HG02885 (cell line): ENCODE measurements at regions not wholly inside any gene's neighbourhood (a gene's known extent, or its start where the extent isn't known, plus 50 kb on each side); places are given as distances from the start of the nearest gene placed in this dataset.
"Not testable (repeated sequence)": the region's sequence is repeated elsewhere in the genome, so short reads cannot be mapped to it uniquely, and the experiment has no call there.

Experiments
- ATAC-seq: cut with Tn5 transposase; IDR thresholded peaks from one replicate; pipeline ENCODE4 v1.9.1; 2021; ENCODE audit warnings: mild to moderate bottlenecking; ENCODE audit not compliant: unreplicated experiment, poor library complexity

DNA sequence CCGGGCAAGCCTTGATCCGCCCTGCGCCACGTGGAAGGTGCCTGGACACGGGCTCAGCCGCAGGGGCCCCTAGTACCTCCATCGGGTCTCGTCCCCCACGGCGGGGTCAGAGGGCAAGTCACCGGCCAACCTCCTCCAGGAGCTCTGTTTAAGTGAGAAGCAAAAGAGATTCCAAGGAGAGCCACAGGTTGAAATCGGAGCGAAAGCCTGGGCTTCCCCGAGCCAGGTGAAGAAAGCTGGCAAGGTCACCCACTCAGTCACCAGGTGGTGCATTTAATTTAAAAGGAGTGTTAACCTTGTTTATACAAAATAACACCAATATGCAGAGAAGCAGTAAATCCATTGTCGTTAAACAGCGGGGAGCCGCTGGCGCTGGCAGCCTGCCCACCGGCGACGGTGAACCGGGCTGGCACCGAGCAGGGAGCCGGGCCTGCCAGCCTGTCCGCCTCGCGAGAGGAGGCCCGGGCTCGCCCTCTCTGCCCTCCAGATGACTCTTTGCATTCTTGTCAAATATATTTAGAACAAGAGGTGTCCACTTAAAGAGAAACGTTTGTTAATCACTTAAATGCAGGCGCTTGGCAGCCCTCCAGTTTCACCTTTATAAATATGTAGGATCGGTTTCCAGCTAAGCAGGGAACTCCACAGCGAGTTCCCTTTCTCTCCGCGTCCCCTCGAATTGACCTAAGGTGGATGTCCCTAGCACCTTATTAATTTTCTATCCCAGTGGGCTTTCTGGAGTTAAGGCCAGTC is 277.3 kb upstream of the NR2F2 start:
- no peak for ATAC-seq

DNA sequence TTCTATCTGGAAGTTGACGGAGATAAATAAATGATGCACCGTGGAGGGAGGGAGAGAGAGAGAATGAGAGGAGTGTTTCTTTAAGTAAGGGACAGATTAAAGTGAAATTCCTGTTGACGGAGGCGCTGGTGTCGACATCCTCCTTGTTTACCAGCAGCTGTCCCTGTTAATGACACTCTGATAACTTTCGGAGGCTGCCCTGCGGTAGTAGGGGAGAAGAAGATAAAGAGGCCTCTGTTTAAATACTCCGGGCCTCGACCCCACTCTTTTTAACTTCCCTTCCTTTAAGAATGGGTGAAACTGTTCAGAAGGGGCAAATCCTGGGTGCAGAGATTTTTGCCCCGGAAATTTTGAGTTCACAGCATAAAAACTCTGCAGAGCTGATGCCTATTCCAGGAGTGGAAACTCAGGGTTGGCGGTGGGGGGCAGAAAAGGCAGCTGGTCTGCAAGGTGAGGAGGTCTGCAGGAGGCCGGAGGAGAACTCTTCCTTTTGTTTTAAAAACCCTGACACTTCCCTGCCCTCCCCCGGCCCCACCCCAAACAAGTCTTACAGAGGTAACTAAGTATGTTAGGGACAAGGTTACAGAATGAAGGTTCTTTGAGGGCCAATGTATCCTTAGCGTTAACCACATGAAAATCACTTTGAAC is 276.6 kb upstream of the NR2F2 start:
- no peak for ATAC-seq

DNA sequence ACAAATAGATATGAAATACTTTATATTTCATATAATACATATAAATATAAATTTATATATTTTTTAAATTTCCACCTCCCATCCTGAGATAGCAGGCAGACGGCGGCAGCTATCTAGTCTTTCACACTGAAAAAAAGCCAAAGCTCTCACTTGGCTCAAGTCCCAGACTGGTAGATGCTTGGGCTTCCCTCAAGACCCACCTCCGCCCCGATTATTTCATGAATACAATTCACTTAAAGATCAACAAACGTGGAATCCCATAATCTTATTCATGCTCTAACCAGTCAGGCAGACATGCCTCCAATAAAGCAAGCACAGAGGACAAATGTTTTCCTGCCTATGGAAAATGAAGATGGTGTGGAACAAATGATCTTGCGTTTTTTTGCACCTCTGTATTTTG is 275.9 kb upstream of the NR2F2 start:
- ATAC-seq = no peak

DNA sequence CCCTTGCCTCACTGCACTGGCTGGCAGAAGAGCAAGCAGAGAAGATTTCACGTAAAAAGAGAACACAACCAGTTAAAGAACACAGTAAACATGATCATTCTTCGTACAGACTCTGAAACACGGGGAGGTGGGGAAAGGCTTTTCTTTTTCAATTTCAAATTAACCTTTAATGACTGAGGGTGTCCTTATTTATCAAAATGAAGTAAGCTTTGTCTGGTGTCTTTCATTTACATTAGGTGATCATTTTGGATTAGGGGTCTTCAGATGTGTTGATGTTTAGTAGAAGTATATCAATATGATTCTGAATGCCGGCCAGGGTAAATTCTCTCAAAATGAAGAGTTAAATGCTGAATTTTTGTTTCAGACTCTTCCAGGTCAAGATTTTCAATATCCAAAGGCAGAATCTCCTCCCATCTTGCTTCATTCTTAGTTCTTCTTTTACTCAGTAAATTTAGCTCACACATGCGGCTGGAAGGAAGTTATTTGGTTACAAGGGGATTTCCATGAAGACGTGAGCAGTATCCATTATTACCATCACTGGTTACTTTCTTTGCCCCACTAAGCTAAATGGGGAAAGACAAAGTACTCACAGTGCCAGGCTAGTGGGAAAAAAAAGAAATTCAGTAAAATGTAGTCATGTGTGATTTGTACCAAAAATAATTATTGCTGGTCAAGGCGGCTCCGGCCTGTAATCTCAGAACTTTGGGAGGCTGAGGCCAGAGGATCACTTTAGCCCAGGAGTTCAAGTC is 272.2 kb upstream of the NR2F2 start:
- peak; percentile 84 for ATAC-seq

DNA sequence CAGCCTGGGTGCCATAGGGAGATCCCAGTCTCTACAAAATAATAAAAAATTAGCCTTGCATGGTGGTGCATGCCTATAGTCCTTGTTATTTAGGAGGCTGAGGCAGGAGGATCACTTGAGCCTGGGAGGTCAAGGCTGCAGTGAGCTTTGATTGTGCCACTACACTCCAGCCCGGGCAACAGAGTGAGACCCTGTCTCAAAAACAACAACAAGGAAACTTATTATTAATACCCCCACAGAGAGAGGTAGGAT is 271.7 kb upstream of the NR2F2 start:
- not testable (repeated sequence) for ATAC-seq

DNA sequence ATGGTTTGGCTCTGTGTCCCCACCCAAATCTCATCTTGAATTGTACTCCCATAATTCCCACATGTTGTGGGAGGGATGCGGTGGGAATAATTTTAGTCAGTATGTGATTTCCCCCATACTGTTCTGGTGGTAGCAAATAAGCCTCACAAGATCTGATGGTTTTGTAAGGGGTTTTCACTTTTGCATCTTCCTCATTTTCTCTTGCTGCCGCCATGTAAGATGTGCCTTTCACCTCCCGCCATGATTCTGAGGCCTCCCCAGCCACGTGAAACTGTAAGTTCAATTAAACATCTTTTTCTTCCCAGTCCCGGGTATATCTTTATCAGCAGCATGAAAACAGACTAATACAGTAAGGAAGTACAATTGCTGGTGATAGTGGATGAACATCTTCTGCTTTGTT is 269.9 kb upstream of the NR2F2 start:
- not testable (repeated sequence) for ATAC-seq

DNA sequence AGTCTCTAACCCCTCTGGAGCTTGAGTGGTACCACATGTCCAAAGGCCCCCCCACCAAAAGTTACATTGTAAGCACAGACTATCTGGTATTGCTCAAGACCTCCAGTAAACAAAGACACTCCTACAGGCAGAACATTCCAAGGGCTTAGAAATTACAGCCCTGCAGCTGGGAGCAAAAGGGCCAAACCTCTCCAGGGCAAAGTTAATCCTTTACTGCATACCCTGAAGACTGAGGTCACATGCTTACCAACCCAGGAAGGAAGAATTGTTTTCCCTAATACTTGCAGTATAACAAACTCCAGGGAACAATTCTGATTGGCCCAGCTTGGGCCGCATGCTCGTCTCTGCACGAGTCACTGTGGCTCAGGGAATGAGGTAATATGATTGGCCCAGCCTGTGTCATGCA is 266.1 kb upstream of the NR2F2 start:
- ATAC-seq = no peak

DNA sequence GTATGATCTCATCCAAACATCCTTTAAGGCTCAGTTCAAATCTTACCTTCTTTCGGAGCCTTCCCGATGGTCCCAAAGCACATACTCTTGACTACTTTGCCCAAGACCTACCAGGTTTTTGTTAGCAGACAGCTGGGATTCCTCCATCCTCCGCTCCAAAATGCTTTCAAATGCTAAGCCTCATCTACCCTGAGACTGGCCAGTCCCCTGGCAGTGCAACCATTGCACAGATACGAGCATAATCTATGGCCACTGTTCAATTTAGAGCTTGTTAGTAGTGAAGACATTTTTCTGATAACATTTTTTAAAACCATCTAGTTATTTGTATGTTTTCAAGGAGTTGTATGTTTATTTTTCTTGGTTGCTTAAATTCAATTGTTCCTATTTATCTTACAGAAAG is 264.4 kb upstream of the NR2F2 start:
- ATAC-seq = no peak

DNA sequence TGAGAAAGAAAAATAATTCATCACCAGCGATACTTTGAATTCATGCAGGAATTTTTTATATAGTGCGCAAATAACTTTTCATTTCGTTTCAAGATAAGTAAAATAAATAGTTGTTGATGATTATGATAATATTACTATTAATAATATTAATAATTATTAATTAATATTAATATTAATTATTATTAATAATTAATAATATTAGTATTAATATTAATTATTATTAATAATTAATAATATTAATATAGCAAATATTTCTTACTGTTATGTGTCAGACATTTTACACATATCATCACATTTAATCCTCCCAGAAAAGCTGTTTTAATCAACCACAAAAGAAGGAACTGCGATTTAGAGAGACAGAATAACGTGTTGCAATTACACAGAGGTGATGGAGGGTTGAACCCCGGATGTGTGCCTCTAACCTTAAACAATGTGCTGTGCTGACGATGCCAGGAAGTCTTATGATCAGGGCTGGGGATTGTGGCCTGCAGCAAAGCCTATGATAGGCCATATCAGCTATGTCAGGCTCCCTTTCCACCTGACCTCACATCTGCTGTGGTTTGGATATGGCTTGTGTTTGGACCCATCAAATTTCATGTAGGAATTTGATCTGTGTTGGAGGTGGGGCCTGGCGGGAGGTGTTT is 263.5 kb upstream of the NR2F2 start:
- no peak for ATAC-seq

DNA sequence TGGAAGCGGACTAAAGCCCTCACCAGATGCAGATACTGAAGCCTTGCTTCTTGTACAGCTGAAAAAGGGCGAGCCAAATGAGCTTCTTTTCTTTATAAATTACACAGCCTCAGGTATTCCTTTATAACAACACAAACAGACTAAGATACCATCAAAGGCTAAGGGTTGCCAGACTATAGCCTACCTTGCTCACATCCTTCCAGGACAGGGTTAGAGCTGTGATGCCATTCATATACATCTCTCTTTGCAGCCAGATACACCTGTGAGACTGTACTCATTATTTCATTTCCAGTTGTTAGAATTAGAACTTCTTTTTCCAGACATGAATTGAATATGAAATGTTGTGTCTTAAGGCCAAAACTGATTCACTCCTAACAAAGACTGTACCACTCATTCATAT is 262.8 kb upstream of the NR2F2 start:
- no peak for ATAC-seq

DNA sequence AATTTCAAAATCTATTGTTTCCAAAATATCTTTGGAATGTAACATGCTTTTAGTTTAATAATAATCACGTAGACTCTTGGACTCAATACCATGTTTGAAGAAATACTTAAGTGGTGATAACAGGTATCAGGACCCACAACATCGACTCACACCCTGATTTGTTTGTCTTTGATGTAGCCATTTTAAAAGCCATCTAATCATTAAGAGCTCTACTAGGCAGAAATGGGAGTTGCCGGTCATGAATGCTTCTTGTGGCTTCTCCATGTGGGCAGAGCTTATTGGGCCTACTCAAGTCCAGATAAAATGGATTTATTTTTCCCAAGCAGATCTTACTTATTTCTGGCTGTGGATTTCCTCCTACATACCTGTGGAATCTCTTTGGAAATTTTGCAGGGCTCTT is 261.6 kb upstream of the NR2F2 start:
- ATAC-seq = no peak

DNA sequence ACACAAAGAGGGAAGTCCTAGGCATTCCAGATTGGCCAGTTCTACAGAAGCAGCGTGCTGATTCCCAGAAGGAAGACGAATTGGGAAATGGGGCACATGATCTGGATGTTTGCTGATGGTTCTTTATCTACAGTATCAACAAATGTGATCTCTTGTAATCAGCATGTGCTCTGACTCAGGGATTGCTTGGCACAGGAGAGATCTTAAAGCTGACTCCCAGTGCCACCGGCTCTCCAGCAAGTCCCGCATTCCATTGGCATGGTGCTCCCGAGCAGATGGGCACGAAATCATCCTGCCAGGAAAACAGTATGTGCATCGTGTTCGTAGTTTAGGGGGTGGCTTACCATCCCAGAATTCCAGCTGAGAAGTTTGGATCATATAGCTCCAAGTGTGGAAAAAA is 259.9 kb upstream of the NR2F2 start:
- ATAC-seq = no peak

DNA sequence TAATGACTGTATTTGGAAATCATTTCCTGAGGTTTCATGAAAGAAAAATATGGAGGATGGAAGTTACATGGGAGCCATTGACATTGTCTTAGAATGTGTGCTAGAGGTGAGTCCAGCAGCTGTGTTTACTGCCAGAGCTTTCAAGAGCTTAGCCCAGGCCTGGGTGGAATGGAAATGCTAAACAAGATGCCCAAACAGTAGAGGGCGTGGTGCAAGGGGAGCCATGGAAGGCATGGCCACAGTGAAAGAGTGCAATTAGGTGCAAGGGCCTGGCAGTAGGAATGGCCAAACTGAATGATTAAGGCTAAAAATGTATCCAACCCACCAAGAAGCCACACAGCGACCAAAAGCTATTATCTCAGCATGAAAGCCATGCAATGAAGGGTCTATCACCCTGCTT is 257.7 kb upstream of the NR2F2 start:
- ATAC-seq = no peak

DNA sequence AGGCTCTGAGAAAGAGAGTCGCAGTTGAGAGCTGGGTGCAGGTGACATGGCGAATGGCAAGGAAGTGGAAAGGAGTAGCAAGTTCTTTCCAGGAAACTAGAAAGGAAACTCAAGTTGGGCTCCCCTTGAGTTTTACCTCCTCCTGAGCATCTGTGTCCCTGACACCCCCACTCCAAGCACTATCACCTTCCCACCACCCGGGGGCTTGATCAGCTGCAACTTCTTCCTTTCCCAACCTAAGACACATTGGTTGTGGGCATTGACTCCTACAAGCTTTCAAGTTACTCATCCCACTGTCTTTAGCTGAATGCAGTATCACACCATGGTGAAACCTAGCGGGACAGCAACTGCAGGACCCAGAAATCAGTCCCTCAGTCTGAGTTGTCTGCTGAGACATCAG is 256.6 kb upstream of the NR2F2 start:
- no peak for ATAC-seq

DNA sequence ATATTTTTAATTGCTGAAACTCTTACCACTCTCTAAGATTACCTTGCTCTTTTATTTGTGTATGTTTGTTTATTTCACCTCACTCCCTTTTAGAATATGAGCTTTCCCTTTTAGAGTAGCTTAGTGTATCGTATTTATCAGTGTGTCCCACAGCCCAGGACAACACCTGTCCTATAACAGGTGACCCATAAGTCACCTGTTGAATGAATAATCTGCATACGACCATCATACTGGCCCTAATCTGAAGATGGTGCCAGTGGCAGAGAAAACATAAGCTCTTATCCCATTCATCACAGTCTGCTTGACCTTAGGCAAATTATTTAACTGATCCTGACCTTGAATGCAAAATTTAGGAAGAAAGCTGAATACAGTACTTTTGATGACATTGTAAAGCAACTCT is 254.6 kb upstream of the NR2F2 start:
- no peak for ATAC-seq

DNA sequence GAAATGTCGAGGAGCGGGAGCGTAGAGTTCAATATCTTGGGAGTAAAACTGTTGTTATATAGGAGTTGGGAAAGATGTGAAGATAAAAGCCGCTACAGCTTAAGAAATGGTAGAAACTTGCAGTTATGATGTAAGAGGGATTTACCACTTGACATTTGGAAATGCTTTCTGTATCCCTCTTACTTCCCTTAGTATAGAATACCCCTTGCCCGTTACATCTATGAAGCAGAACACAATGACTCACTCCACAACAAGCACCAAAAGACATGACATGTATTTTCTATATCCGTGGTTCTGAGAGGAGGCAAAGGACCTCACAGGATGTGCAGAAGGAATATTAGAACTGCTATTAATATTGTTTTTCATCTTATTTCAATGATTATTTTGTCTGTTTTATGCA is 254.2 kb upstream of the NR2F2 start:
- no peak for ATAC-seq

DNA sequence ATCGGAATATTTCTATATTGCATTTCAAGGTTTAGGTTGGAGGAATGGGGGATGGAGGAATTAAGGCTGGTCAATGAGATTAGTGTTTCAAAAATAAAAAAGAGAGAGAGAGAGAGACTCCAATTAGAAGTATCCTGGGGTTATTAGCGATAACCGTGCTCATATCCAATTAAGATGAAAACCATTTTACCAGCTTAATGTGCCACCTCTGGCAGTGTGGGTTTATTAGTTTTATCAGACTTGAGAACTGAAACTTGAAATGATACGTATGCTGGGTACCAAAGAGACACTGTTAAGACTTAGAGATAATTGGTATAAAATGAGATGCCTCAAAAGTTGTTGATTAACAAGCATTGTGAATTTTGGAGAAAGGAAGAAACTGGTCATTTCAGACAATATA is 251.5 kb upstream of the NR2F2 start:
- no peak for ATAC-seq

DNA sequence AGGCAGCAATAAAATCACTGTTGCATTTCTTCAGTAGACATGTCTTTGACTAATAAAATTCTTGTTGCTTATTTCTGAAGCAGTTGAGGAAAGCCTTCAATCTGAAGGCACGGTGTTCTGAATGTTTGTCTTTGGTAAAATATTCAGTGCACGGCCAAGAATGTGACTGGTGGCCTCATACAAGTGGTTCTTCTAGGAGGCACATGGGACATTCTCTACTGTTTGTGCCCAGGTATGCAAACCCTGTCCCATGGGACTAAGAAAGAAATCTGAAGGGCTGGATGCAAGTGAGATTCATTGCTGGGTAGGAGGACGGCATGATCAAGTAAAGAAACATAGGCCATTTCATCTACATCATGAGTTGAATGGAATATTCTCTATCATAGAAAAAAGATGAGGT is 250.6 kb upstream of the NR2F2 start:
- no peak for ATAC-seq

DNA sequence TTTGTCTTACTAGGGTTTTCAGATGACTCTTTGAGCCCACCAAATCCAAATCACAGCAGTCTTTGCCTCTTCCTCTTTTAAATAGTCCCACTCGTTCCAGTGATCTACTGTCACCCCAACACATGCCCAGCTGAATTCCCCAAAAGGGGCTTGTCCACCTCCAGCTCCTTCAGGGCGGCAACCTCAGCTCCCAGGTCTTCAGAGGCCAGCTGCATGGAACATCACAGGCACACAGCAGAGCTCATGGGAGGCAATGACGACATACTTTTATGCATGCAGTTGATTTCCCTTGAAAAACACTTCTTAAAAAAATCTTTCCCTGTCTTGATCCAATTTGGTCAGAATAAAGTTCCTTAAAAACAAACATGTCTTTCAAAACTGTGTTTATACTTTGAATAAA is 244.3 kb upstream of the NR2F2 start:
- no peak for ATAC-seq

DNA sequence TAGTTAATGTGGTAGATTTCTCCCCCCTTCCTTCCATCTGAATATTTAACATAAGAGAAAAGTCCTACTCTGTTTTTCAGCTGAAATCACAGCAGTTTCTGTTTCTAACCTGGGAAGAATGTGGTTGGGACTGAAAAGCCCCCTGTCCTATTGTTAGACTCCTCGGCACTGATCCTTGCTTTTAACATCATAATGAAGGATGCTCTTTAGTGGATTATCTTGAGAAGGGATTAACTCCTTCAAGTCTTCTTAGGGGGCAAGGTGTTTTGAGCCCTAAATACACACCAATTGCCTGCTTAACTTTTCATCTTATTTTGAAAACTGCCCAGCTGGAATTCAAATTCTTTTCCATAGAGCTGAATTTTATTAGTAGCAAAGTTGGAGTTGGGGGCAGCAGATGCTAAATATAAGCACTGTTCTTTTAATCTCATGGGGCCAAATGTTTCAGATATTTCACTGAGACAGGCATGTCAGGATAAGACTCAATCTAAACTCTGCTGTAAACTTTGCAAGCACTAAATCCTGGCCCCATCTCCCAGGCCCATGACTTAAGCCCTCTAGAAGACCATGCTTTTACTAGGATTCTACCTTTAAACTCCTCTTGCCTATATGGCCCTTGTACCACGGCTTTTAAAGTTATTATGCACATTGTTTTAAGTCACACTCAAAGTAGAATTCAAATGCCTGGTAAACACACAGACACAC is 243.2 kb upstream of the NR2F2 start:
- ATAC-seq = no peak

DNA sequence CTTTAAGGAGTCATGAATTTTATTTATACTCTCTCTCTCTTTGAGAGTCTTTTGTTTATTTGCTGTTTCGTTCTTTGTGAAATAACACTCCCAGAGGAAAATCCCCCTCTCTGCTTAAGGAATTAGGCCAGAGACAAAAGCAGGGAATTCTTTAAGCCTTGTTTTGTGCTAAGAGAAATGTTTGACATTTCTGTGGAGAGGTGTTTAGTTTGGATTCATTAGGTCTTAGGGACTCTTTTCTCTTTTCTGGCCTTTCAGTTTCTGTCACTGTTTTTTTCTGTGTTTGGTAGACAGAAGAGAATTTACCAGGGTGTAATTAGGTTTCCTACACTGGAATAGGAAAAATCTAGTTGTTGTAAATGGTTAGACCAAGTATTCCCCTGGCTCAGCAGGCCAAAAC is 241.8 kb upstream of the NR2F2 start:
- ATAC-seq = no peak
